ENCODE measurements at regions not wholly inside any gene's neighbourhood (a gene's known extent, or its start where the extent isn't known, plus 50 kb on each side); places are given as distances from the start of the nearest gene placed in this dataset.

DNA sequence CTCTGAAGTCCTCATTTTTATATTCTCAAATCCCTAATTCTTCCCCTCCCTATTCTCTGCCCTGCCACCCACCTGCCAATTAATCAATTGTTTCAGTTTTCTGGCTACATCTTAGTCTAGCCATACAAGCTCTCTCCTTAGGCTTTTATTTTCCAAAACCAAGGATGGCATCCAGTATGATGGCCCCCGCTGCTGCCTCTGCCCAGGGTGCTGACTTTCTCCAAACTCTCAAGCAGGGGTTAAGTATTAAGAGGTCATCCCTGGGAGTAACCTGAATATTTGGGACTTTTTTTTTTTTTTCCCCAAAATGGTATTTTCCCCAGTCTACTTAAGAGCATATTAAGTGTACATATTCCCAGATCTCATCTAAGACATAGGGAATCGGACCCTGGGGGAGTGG lies 183.8 kb downstream of the DHX35 start:
- Histone ChIP-seq H3K36me3 (ENCODE audit: insufficient read depth, low read length) (no peaks in the 10 kb centered on the region), H3K9me3 (ENCODE audit: control insufficient read depth in 1 of 2, insufficient read depth in 1 of 2, low read length in 2 of 2) (peaks cover 0 to 9% of the 10 kb centered on the region in 2 experiments), H3K4me3 (ENCODE audit: low read length) (no peak overlapping the region), H3K4me1 (ENCODE audit: insufficient read depth, low read length) (no peaks in the 10 kb centered on the region), H3K27me3 (ENCODE audit: control insufficient read depth in 1 of 2, insufficient read depth in 2 of 2, low read length in 2 of 2) (peaks cover 3 to 5% of the 10 kb centered on the region in 2 experiments), H3K27ac (ENCODE audit: low read depth in 1 of 2, low read length in 2 of 2) (no peak overlapping the region)
- TF ChIP-seq, protein P1, sequence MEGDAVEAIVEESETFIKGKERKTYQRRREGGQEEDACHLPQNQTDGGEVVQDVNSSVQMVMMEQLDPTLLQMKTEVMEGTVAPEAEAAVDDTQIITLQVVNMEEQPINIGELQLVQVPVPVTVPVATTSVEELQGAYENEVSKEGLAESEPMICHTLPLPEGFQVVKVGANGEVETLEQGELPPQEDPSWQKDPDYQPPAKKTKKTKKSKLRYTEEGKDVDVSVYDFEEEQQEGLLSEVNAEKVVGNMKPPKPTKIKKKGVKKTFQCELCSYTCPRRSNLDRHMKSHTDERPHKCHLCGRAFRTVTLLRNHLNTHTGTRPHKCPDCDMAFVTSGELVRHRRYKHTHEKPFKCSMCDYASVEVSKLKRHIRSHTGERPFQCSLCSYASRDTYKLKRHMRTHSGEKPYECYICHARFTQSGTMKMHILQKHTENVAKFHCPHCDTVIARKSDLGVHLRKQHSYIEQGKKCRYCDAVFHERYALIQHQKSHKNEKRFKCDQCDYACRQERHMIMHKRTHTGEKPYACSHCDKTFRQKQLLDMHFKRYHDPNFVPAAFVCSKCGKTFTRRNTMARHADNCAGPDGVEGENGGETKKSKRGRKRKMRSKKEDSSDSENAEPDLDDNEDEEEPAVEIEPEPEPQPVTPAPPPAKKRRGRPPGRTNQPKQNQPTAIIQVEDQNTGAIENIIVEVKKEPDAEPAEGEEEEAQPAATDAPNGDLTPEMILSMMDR (IDR thresholded peaks at IDR 0.05), result no peak
- no peaks in the 10 kb centered on the region for H3K36me3 Mint-ChIP-seq (ENCODE audit: low read depth)
- POLR2A ChIA-PET, result no interaction called here
- no peak overlapping the region for H3K27ac Mint-ChIP-seq
- no peak for DNase-seq
- H3K27me3 Mint-ChIP-seq, result peaks cover 11% of the 10 kb centered on the region
- CTCF ChIA-PET, result no interaction called here
- peaks cover 3% of the 10 kb centered on the region for H3K9me3 Mint-ChIP-seq
- intact Hi-C loops (cut with DNase I, micrococcal nuclease), result no loop called here
- no peak overlapping the region for H3K4me3 Mint-ChIP-seq
- no peaks in the 10 kb centered on the region for H3K4me1 Mint-ChIP-seq (ENCODE audit: low read depth)
- ATAC-seq (ENCODE audit: poor library complexity), result no peak

DNA sequence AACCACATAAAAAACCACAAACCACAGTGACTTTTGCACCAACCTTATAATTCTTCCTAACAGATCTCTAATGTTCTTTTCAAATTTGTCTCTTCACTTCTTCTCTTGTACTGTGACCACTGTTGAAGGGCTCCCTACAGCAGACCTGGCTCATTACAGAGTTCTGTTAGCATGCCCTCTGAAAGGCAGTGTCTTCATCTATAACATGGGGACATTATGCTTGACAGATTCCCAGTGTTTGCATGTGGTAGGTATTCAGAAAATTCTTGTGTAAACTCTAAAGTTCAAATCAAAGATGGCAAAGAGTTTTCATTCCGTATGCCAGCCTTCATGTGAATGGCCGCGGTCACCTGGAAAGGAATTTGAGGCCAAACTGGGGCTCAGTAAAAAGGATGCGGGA lies 182.6 kb downstream of the DHX35 start:
- DNase-seq, result no peak
- intact Hi-C loops (cut with DNase I, micrococcal nuclease), result no loop called here
- ATAC-seq (ENCODE audit: poor library complexity), result no peak
- Histone ChIP-seq H3K4me1 (ENCODE audit: insufficient read depth, low read length) (no peaks in the 10 kb centered on the region), H3K27ac (ENCODE audit: low read depth in 1 of 2, low read length in 2 of 2) (no peak overlapping the region), H3K36me3 (ENCODE audit: insufficient read depth, low read length) (no peaks in the 10 kb centered on the region), H3K4me3 (ENCODE audit: low read length) (no peak overlapping the region), H3K9me3 (ENCODE audit: control insufficient read depth in 1 of 2, insufficient read depth in 1 of 2, low read length in 2 of 2) (peaks cover 0 to 9% of the 10 kb centered on the region in 2 experiments), H3K27me3 (ENCODE audit: control insufficient read depth in 1 of 2, insufficient read depth in 2 of 2, low read length in 2 of 2) (peaks cover 0 to 3% of the 10 kb centered on the region in 2 experiments)
- Mint-ChIP-seq H3K27me3 (peaks cover 16% of the 10 kb centered on the region), H3K27ac (no peak overlapping the region), H3K4me3 (no peak overlapping the region), H3K36me3 (ENCODE audit: low read depth) (no peaks in the 10 kb centered on the region), H3K9me3 (peaks cover 3% of the 10 kb centered on the region), H3K4me1 (ENCODE audit: low read depth) (no peaks in the 10 kb centered on the region)
- POLR2A ChIA-PET, result no interaction called here
- TF ChIP-seq, protein P1 (IDR thresholded peaks at IDR 0.05), result no peak
- CTCF ChIA-PET, result no interaction called here

DNA sequence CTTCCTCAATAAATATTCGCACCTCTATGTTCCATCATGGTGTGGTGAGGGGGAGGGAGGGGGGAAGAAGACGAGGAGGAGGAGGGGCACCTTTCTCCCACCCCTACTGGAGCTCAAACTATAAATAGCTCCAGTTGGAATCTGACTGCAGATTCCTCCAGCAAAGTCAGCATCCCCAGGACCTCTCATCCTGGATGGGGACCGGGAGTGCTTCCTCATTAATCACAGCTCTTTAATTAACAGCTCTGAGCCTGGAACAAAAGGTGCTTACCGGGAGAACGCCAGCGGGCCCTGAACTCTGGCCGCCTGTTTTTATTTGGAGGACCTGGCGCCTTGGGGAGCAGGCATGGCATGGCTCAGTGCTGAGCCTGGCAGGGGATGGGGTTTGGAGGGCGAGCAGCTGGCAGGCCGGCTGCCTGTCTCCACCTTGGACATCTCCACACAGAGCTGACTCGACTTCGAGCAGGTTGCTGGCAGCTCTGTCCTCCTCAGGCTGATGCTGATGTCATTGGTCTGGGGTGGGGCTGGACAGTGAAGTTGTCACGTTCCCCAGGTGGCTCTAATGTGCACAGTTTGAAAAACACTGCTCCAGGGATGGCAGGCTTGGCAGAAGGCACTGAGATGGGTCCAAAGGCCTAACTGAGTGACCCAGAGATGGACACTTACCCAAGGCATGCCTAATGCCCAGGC lies 180.4 kb downstream of the DHX35 start:
- H3K4me1 Mint-ChIP-seq (ENCODE audit: low read depth), result no peaks in the 10 kb centered on the region
- ATAC-seq (ENCODE audit: poor library complexity) (no peak), DNase-seq (no peak)
- peaks cover 3% of the 10 kb centered on the region for H3K9me3 Mint-ChIP-seq
- TF ChIP-seq, protein P1 (IDR thresholded peaks at IDR 0.05), result no peak
- peaks cover 18% of the 10 kb centered on the region for H3K27me3 Mint-ChIP-seq
- H3K27me3 ChIP-seq (ENCODE audit: control insufficient read depth in 1 of 2, insufficient read depth in 2 of 2, low read length in 2 of 2), result peaks cover 0 to 3% of the 10 kb centered on the region in 2 experiments
- H3K36me3 Mint-ChIP-seq (ENCODE audit: low read depth), result no peaks in the 10 kb centered on the region
- intact Hi-C loops (cut with DNase I, micrococcal nuclease), result no loop called here
- no peak overlapping the region for H3K4me3 ChIP-seq (ENCODE audit: low read length)
- no peak overlapping the region for H3K27ac ChIP-seq (ENCODE audit: low read depth in 1 of 2, low read length in 2 of 2)
- CTCF ChIA-PET, result no interaction called here
- H3K4me1 ChIP-seq (ENCODE audit: insufficient read depth, low read length), result no peaks in the 10 kb centered on the region
- no peaks in the 10 kb centered on the region for H3K36me3 ChIP-seq (ENCODE audit: insufficient read depth, low read length)
- H3K4me3 Mint-ChIP-seq, result no peak overlapping the region
- H3K9me3 ChIP-seq (ENCODE audit: control insufficient read depth in 1 of 2, insufficient read depth in 1 of 2, low read length in 2 of 2), result peaks cover 0 to 9% of the 10 kb centered on the region in 2 experiments
- POLR2A ChIA-PET, result no interaction called here
- no peak overlapping the region for H3K27ac Mint-ChIP-seq
